Eye (tissue), 1 donor: ENCODE measurements at regions not wholly inside any gene's neighbourhood (a gene's known extent, or its start where the extent isn't known, plus 50 kb on each side); places are given as distances from the start of the nearest gene placed in this dataset.
"Not testable (repeated sequence)": the region's sequence is repeated elsewhere in the genome, so short reads cannot be mapped to it uniquely, and the experiment has no call there.

Experiments
- DNase-seq: peaks from one replicate; pipeline ENCODE4 v3.0.0-alpha.2; 2015

- peak; percentile 70 for DNase-seq
Measured at GRCh38 chr7:42720991-42721796, 190.7 kb downstream of the C7orf25 start.

- DNase-seq: no peak
Measured at GRCh38 chr7:42720012-42720411, 191.9 kb downstream of the C7orf25 start.

GRCh38 chr7:42718466-42718865 is 193.4 kb downstream of the C7orf25 start:
- not testable (repeated sequence) for DNase-seq

DNA sequence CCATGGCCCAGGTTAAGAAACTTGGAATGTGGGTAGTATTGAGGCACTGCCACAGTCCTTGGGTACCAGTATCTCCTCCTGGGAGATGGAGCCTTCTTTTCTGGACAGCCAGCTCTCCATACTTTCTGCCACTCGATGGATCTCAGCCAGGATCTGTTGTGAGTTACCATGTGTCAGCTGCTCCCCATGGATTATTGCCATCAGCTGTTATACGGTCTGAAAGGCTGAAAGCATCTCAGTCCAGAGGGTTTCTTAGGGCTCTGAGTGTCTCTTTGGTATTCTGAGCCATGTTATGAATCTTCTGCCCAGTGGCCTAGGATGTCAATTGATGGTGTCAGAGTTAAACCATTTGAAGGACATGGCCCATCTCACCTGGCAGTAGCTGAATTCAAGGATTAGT is 197.5 kb downstream of the C7orf25 start:
- DNase-seq: no peak

DNA sequence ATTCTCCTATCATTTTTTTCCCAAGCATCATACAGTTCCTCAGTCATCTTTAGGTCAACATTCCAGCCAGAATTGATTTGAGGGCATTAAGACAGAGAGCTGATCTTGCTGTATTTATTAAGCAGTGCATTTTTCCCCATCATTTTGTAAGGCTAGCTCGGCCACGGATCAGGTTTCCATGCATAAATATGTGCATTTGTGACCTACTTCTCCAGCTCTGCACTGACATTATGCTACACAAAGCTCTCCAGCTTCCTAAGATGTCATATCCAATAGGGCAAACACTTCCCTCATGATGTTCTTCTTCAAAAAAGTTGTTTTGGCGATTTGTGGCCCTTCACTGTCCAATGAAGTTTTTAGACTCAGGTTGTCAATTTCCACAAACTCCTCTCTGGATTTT is 202.6 kb downstream of the C7orf25 start:
- peak; percentile 42 for DNase-seq

DNA sequence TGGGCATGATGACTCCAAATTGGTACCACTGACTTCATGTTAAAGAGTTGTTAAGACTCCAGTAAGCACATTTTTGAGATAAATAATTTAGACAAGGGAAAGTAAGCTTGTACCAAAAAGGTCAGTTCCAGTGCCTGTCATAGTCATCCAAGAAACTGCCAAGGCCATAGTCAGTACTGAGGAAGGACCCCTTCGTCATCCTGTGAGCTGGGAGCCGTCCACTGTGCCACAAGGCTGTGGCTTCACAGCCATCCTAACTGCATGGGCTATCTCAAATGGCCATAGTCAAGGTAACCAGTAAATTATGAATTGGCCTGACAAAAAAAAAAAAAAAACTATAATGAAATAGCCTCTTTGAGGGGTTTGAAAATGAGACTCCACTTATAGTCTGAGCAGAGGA is 207.2 kb downstream of the C7orf25 start:
- DNase-seq: no peak

- no peak for DNase-seq
Measured at GRCh38 chr7:42702647-42703046, 209.2 kb downstream of the C7orf25 start.

DNA sequence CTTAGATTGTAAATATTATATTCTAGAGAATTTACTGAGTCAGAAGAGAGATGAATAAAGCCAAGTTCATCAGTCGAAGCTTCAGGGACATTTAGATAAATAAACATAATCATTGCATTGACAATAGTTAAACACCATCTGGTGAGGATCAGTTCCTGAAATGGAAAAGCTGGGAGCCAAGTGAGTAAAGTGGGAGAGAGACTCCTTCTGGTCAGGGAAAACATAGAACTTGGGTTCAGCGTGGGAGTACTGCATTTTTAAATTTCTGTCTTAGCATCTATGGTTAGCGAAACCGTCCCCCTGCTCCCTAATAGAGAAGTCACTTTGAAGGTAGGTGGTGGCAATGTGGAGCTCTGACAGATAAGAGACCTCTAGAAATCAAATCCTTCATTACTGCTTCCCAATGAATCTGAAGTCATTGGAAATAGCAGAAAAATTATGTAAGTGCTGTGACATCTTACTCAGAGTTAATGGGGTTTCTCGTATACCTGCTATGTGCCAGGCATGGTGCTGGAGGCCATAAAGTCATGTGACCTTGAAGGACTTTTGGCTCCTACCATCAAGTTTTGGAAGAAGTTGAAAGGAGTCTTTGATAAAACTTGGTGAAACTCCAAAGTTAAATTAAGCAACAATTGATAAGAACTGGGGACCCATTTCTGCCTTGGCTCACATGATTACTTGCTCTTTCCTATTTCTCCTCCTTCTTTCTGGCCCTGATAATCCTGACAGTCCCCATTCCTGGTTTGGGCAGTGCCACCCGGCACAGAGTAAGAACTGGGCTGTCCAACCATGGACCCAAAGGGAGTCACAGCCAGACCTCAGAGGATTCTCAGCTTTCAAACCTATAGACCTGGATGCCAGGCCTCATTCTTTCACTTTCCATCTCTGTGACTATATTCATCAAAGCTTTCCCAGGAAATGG is 211.2 kb downstream of the C7orf25 start:
- peak; percentile 15 for DNase-seq

DNA sequence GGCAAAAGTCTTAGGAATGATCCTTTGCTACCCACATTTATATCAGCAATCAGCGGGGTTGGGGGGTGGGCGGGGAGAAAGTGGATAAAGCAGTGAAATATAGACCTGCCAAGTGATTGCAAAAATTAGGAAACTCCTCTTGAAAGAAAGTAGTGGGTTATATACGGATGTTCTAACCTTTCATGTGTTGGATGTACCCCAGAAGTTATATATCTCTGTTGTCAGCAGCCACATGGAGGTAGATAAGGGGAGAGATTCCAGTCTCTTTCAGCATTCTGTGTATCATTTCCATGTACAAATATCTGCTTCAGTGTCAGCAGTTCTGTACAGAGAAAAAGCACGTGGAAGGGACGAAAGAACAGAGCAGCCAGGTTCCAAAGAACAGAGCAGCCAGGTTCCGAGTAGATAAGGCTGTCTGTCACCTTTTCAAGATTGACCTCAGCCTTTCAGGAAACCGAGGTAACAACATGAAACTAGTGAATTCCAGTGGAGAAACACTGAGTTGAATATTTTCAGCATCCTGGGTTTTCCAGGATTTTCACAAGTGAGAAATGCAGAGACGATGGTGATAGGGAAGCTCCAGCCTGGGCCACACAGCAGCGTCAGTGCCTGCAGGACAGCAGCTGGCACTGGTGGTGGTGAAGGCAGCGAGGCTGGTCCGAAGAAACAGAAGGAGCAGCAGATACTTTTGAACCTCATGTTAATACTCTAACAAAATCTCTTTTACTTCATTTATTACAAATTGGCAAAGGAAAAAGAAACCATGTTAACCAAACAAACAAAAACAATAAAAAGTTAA is 212.3 kb downstream of the C7orf25 start:
- DNase-seq: no peak

DNA sequence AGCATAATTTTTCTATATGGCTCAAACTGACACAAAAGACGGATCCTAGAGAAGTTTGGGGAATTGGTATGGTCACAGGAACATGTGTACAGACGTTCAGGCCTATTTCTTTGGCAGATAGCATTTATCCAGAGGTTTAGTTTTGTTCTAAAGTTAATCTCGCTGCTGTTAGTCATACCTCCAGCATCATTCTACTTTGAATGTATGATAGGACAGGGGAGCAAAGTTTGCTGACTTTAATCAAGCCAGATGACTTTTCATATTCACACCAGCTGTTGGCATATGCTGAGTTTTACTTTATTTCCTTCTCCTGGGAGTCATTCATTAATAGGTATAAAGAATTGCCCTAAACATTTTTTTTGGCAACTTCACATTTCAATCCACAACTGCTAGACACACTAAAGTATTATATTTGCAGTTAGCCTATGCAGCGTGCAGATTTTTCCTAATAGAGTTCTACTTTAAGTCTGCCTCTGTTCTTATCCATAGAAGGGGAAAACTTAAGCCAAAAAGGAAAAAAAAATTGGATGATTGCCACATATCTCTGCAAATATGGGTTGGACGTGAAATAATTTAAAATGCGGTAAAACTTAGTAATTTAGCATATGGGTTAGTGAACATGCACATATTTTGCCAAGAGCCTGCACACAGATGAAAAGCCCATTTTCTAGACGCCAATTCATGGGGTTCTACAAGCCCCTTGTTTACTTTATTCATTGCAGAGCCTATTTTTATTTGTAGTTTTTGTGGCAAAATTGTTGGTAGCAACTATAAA is 213.1 kb downstream of the C7orf25 start:
- peak; percentile 72 for DNase-seq

GRCh38 chr7:42694894-42695507 is 216.9 kb downstream of the C7orf25 start:
- DNase-seq: peak; percentile 15

DNA sequence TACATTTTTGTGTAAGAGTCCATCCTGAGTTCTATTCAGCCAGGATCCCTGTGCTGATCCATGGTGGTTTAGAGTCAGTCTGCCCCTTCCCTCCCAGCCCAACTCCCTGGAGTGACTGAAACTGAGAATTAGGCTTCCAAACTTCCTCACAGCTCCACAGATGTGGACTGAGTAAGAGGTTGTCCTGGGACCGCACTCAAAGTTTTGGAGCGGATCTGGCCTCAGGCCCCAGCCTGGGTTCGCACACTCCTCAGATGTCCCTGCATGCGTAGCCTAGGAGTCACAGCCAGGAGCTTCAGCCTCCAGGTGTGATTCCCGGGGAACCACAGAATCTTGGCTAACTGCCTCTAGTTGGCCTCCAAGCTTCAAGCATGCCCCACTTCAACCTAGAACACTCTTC is 218.1 kb downstream of the C7orf25 start:
- no peak for DNase-seq

- DNase-seq: peak; percentile 57
Measured at GRCh38 chr7:42692621-42693020, 219.2 kb downstream of the C7orf25 start.

DNA sequence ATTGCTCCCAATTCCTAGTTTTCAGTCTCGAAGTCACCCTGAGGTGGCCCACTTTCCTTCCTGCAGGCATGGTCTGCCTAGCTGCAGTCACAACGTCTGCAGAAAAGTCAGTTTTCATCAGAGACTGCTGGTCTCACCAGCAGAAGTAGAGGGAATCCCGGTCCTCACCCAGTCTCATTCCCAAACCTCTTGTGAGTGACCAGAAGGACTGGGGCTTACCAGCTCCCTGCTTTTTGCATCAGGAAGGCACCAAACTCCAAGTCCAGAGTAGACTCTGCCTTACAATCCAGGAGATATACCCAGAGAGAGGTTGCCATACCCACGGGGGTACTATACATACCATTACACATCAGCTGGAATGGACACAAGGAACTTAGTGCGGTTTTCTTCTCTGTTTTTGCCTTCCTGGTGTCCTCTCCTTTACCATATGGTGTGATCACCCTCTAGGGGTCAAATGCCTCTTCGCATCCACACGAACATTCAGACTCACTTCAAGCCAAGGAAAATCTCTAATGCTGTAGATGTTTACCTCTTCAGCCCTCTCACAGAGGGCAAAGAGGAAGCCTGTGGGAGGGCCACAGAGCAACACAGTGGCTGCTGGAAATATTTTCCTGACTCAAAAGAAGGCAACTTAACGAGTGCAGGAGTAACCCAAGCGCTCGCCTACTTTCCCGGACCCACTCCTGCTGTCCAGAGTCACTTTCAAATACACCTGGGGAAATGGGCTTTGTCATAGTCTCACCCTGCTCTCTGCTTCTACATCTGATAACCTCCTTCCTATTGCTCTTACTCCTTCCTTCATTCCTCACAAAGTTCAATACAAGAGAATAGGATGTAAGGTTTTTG is 220.9 kb downstream of the C7orf25 start:
- peak; percentile 84 for DNase-seq

GRCh38 chr7:42689626-42690025 is 222.2 kb downstream of the C7orf25 start:
- DNase-seq: no peak

- peak; percentile 8 for DNase-seq
Measured at GRCh38 chr7:42688056-42688371, 223.9 kb downstream of the C7orf25 start.

GRCh38 chr7:42687211-42688055 is 224.4 kb downstream of the C7orf25 start:
- peak; percentile 25 for DNase-seq

- DNase-seq: peak; percentile 49
Measured at GRCh38 chr7:42686594-42687156, 225.2 kb downstream of the C7orf25 start.

- peak; percentile 6 for DNase-seq
Measured at GRCh38 chr7:42685911-42686310, 226.0 kb downstream of the C7orf25 start.
